Hepatic stellate cell (primary cell): ENCODE measurements at regions not wholly inside any gene's neighbourhood (a gene's known extent, or its start where the extent isn't known, plus 50 kb on each side); places are given as distances from the start of the nearest gene placed in this dataset.

Source experiments
- DNase-seq: peaks from one replicate; pipeline ENCODE4 v3.0.0; 2011; ENCODE audit warnings: low spot score

DNA sequence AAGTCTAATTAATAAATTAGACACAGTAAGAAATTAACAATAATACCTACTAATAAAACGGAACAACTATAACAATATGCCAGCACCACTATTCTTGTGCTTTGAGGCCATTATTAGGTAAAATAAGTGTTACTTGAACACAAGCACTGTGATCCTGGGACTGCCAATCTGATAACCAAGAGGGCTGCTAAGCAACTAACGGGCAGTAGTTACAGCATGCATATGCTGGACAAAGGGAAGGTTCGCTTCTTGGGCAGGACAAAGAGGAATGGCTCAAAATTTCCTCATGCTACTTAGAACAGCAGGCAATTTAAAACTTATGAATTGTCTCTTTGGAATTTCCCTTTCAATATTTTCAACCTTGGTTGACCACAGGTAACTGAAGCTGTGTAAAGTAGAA lies 718.6 kb downstream of the SORCS3 start:
- no peak for DNase-seq

DNA sequence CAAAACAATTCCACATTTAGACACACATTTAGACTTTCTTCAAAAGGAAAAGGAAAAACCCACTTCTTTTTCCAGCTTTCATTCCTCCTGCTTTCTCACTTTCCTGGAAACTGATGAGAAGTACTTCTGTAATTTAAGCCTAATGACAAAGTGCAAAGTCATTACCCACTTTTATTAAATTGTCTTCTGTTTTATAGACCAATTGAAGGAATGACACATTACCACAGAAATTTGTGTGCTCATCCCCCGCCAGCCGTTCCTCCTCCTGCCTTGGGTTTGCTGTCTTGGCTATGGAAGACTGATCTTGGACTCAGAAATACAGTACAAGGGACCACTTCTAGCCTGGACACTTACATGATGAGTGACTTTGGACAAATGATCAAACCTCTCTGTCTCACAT lies 717.8 kb downstream of the SORCS3 start:
- no peak for DNase-seq

DNA sequence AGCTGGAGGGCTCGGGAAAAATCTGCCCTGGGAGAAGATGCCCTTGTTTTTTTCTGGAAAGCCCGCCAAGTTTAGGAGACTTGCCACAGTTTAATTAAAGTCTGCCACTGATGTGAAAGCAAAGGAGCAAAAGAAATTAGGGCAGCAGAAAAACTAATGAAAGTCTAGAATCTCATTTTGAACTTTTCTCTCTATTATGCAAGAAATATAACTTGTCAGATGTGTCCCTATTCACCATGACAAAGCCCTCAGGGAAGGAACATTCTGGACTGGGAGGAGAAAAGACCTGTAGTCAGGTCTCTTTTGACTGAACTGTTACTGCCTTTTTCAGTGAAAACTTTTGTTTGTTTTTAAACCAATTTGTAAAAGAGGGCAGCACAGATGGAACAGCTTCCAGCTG lies 715.5 kb downstream of the SORCS3 start:
- no peak for DNase-seq

DNA sequence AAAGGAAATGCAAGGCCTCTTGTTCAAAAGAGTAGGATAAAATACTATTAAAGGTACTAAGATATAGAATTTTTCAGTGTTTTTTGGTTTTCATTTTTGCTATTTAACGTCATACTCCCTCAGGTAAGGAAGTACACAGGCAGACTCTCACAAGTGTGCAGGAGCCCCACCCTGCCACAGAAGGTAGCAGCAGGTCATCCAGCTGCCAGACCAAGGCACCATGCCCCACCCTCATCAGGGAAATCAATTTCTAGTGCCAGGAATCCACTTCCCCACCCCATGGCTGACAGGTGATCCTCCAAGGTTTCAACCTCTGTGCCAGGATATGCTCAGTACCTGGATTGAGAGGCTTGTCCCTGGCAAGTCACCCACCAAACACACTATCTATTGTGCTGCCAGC lies 712.9 kb downstream of the SORCS3 start:
- no peak for DNase-seq

GRCh38 chr10:105352827-105353226 lies 711.7 kb downstream of the SORCS3 start:
- DNase-seq, result no peak

- DNase-seq, result no peak
Observed at GRCh38 chr10:105352281-105352680, 711.2 kb downstream of the SORCS3 start.

GRCh38 chr10:105351187-105351586 lies 710.1 kb downstream of the SORCS3 start:
- DNase-seq, result no peak

DNA sequence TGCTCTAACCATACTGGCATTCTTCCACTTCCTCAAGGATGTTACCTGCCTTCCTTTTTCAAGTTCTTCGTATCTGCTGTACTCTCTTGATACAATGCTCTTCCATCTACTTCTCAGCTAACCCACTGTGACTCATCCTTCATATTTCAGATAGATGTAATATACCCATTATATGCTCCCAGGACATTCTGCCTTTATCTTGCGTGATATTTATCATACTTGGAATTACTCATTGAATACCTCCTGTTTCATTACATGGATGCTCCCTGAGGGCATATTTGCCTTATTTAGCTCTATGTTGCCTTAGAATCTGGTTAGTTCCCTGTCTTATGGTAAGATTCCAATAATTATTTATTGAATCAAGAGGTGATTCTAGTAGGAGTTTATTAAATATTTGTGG lies 706.4 kb downstream of the SORCS3 start:
- DNase-seq, result no peak

GRCh38 chr10:105342606-105343005 lies 701.5 kb downstream of the SORCS3 start:
- no peak for DNase-seq

GRCh38 chr10:105339669-105340068 lies 698.6 kb downstream of the SORCS3 start:
- no peak for DNase-seq

GRCh38 chr10:105328503-105329133 lies 687.5 kb downstream of the SORCS3 start:
- DNase-seq, result no peak
